Ishikawa (cell line): ENCODE measurements at regions not wholly inside any gene's neighbourhood (a gene's known extent, or its start where the extent isn't known, plus 50 kb on each side); places are given as distances from the start of the nearest gene placed in this dataset.

ENCODE experiments used
- CEBPB ChIP-seq: IDR thresholded peaks from 2 replicates; pipeline ENCODE4 v1.6.1; 2012
- EP300 ChIP-seq: IDR thresholded peaks from 2 replicates; pipeline ENCODE4 v1.6.1; 2012; ENCODE audit warnings: borderline replicate concordance
- REST ChIP-seq: IDR thresholded peaks from 2 replicates; pipeline ENCODE4 v1.6.1; 2012; ENCODE audit warnings: low read depth, mild to moderate bottlenecking
- TCF12 ChIP-seq: IDR thresholded peaks from 2 replicates; pipeline ENCODE4 v1.6.1; 2012; ENCODE audit warnings: low read depth
- TEAD4 ChIP-seq: IDR thresholded peaks from 2 replicates; pipeline ENCODE4 v1.6.1; 2012

DNA sequence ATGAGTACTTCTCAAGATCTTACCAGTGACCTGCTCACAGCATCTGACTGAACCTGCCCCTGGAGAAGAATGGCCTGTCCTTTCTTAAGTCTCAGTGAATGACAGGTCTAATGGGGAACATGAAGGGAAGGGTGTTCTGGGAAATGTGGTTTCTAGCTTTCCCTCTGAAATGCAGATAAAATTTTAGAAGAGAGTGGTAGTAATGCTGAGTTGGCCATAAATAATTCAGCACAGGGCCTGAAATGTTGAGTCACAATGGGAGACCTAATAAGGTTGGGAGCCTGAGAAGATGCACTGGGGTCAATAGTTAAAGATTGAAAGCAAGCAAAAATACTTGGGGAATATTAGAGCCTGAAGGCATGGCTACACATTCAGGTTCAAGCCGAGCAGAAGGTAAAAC, 214.9 kb upstream of the ARHGAP24 start:
- no peak for TF ChIP-seq TCF12
- no peak for TF ChIP-seq TEAD4
- no peak for TF ChIP-seq CEBPB
- TF ChIP-seq EP300, result no peak
- no peak for TF ChIP-seq REST
